ENCODE measurements at regions not wholly inside any gene's neighbourhood (a gene's known extent, or its start where the extent isn't known, plus 50 kb on each side); places are given as distances from the start of the nearest gene placed in this dataset.

GRCh38 chr2:16266571-16266970, 326.2 kb downstream of the MYCN start:
- H3K27ac ChIP-seq: no peak overlapping the region
- no peak for DNase-seq (ENCODE audit: low read depth, low spot score)

- no peak for DNase-seq (ENCODE audit: low read depth, low spot score)
- H3K27ac ChIP-seq: no peak overlapping the region
Observed at GRCh38 chr2:16264931-16265540, 324.7 kb downstream of the MYCN start.

GRCh38 chr2:16264491-16264890, 324.1 kb downstream of the MYCN start:
- no peak for DNase-seq (ENCODE audit: low read depth, low spot score)
- H3K27ac ChIP-seq: no peak overlapping the region

- no peak for DNase-seq (ENCODE audit: low read depth, low spot score)
- no peak overlapping the region for H3K27ac ChIP-seq
Observed at GRCh38 chr2:16263241-16263890, 323.0 kb downstream of the MYCN start.

- H3K27ac ChIP-seq: no peak overlapping the region
- no peak for DNase-seq (ENCODE audit: low read depth, low spot score)
Observed at GRCh38 chr2:16262526-16263178, 322.3 kb downstream of the MYCN start.

- no peak overlapping the region for H3K27ac ChIP-seq
- no peak for DNase-seq (ENCODE audit: low read depth, low spot score)
Observed at GRCh38 chr2:16261791-16262190, 321.4 kb downstream of the MYCN start.

GRCh38 chr2:16261071-16261470, 320.7 kb downstream of the MYCN start:
- no peak overlapping the region for H3K27ac ChIP-seq
- DNase-seq (ENCODE audit: low read depth, low spot score): no peak

GRCh38 chr2:16260041-16260830, 319.9 kb downstream of the MYCN start:
- no peak for DNase-seq (ENCODE audit: low read depth, low spot score)
- no peak overlapping the region for H3K27ac ChIP-seq

- DNase-seq (ENCODE audit: low read depth, low spot score): no peak
- no peak overlapping the region for H3K27ac ChIP-seq
Observed at GRCh38 chr2:16259010-16259409, 318.7 kb downstream of the MYCN start.

- DNase-seq (ENCODE audit: low read depth, low spot score): no peak
- no peak overlapping the region for H3K27ac ChIP-seq
Observed at GRCh38 chr2:16258350-16258749, 318.0 kb downstream of the MYCN start.

- no peak for DNase-seq (ENCODE audit: low read depth, low spot score)
- no peak overlapping the region for H3K27ac ChIP-seq
Observed at GRCh38 chr2:16257322-16258028, 317.1 kb downstream of the MYCN start.

- H3K27ac ChIP-seq: no peak overlapping the region
- DNase-seq (ENCODE audit: low read depth, low spot score): no peak
Observed at GRCh38 chr2:16256601-16257321, 316.4 kb downstream of the MYCN start.

GRCh38 chr2:16255120-16255519, 314.8 kb downstream of the MYCN start:
- DNase-seq (ENCODE audit: low read depth, low spot score): no peak
- H3K27ac ChIP-seq: no peak overlapping the region

- H3K27ac ChIP-seq: no peak overlapping the region
- DNase-seq (ENCODE audit: low read depth, low spot score): no peak
Observed at GRCh38 chr2:16254356-16254965, 314.1 kb downstream of the MYCN start.

- no peak for DNase-seq (ENCODE audit: low read depth, low spot score)
- H3K27ac ChIP-seq: no peak overlapping the region
Observed at GRCh38 chr2:16253291-16253690, 312.9 kb downstream of the MYCN start.

GRCh38 chr2:16252891-16253290, 312.5 kb downstream of the MYCN start:
- DNase-seq (ENCODE audit: low read depth, low spot score): no peak

GRCh38 chr2:16252251-16252650, 311.9 kb downstream of the MYCN start:
- no peak for DNase-seq (ENCODE audit: low read depth, low spot score)
- H3K27ac ChIP-seq: no peak overlapping the region

More at GRCh38 chr2:16252891-16253290, 312.5 kb downstream of the MYCN start:
- H3K27ac ChIP-seq: no peak overlapping the region

- no peak for DNase-seq (ENCODE audit: low read depth, low spot score)
- no peak overlapping the region for H3K27ac ChIP-seq
Observed at GRCh38 chr2:16251511-16252225, 311.3 kb downstream of the MYCN start.

- H3K27ac ChIP-seq: no peak overlapping the region
- DNase-seq (ENCODE audit: low read depth, low spot score): peak; percentile 75
Observed at GRCh38 chr2:16250886-16251285, 310.5 kb downstream of the MYCN start.
